ENCODE measurements at regions not wholly inside any gene's neighbourhood (a gene's known extent, or its start where the extent isn't known, plus 50 kb on each side); places are given as distances from the start of the nearest gene placed in this dataset.

GRCh38 chr9:90296539-90296938, 346.1 kb downstream of the DIRAS2 start:
- no peaks in the 10 kb centered on the region for H3K4me1 ChIP-seq (ENCODE audit: control insufficient read depth, low read depth, low read length)
- no peak overlapping the region for H3K4me3 ChIP-seq (ENCODE audit: low read length)
- H3K27ac ChIP-seq (ENCODE audit: low read length) = no peak overlapping the region
- H3K9ac ChIP-seq (ENCODE audit: low read length) = no peak overlapping the region
- H3K27me3 ChIP-seq (ENCODE audit: control insufficient read depth, insufficient read depth, low read length) = no peaks in the 10 kb centered on the region
- H3K9me3 ChIP-seq (ENCODE audit: control insufficient read depth, low read depth, low read length) = no peaks in the 10 kb centered on the region
- H3K36me3 ChIP-seq (ENCODE audit: control insufficient read depth, low read depth, low read length) = no peaks in the 10 kb centered on the region

DNA sequence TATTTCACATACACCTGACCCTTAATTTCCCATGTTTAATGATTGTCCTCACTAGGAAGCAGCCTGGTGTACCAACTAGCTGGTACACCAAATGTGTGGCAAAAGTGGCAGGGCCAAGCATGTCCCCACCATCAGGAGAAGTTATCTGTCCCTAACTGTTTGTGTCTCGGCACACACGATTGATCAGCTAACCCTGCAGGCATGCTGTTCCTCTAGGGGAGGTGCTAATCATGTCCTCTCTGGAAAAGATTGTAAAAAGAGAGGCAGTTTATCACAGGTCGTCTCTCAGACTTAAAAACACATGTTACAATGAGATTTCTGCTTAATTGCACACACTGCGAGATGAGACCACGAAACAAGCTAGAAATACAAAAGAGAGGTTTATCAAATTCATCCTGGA, 342.7 kb downstream of the DIRAS2 start:
- Histone ChIP-seq H3K27me3 (ENCODE audit: control insufficient read depth, insufficient read depth, low read length) (no peaks in the 10 kb centered on the region), H3K4me3 (ENCODE audit: low read length) (no peak overlapping the region), H3K9me3 (ENCODE audit: control insufficient read depth, low read depth, low read length) (no peaks in the 10 kb centered on the region), H3K4me1 (ENCODE audit: control insufficient read depth, low read depth, low read length) (no peaks in the 10 kb centered on the region), H3K36me3 (ENCODE audit: control insufficient read depth, low read depth, low read length) (no peaks in the 10 kb centered on the region), H3K9ac (ENCODE audit: low read length) (no peak overlapping the region), H3K27ac (ENCODE audit: low read length) (no peak overlapping the region)

DNA sequence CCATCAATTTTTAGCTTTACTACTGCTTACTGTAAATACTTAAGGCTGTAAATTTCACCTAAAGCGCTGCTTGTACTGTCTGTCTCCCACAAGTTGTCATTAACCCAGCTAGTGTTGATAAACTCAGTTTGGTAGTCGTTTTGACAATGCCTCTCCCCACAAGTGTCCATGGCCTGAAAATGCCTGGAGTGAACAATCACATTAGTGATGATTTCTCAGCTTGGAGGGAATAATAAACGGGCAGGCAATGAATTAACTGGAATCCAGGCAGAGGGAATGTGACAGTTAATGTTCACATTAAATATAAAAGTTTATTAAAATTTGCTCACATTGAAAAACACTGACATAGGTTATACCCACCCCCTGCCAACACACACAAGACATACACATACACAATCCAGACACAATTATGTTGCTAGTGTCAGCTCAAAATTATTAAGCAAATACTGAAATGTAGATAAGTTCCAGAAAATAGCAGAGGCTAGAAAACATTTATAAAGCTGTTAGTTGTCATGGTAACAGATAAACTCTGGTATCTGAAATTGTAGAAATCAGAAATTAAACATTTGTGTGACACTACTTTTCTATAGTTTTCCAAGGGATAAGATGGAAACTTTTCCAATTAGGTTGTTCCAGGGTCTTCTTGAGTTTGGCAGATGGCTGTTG, 341.9 kb downstream of the DIRAS2 start:
- H3K36me3 ChIP-seq (ENCODE audit: control insufficient read depth, low read depth, low read length) = no peaks in the 10 kb centered on the region
- no peak overlapping the region for H3K27ac ChIP-seq (ENCODE audit: low read length)
- no peak overlapping the region for H3K4me3 ChIP-seq (ENCODE audit: low read length)
- H3K27me3 ChIP-seq (ENCODE audit: control insufficient read depth, insufficient read depth, low read length) = no peaks in the 10 kb centered on the region
- no peak overlapping the region for H3K9ac ChIP-seq (ENCODE audit: low read length)
- H3K9me3 ChIP-seq (ENCODE audit: control insufficient read depth, low read depth, low read length) = no peaks in the 10 kb centered on the region
- H3K4me1 ChIP-seq (ENCODE audit: control insufficient read depth, low read depth, low read length) = no peaks in the 10 kb centered on the region

DNA sequence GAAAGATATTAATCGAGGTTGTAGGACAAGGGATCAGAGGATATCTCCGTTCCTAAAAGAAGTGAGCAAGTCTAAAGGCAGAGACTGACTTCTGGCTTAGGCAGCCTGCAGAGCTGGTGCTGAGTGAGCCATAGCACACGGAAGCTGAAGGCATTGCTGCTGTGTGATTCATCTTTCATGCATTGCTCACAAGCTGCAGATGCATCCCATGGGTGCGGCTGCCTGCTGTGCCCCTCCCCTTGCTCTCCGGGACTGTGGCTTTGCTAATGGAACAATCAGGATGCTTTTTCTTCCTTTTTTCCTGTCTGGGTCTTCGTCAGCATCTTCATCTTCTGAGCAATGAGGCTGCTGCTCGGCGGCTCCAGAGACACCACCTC, 341.4 kb downstream of the DIRAS2 start:
- H3K4me3 ChIP-seq (ENCODE audit: low read length) = no peak overlapping the region
- H3K9me3 ChIP-seq (ENCODE audit: control insufficient read depth, low read depth, low read length) = no peaks in the 10 kb centered on the region
- H3K9ac ChIP-seq (ENCODE audit: low read length) = no peak overlapping the region
- no peak overlapping the region for H3K27ac ChIP-seq (ENCODE audit: low read length)
- H3K36me3 ChIP-seq (ENCODE audit: control insufficient read depth, low read depth, low read length) = no peaks in the 10 kb centered on the region
- H3K27me3 ChIP-seq (ENCODE audit: control insufficient read depth, insufficient read depth, low read length) = no peaks in the 10 kb centered on the region
- H3K4me1 ChIP-seq (ENCODE audit: control insufficient read depth, low read depth, low read length) = no peaks in the 10 kb centered on the region

GRCh38 chr9:90303655-90304054, 339.0 kb downstream of the DIRAS2 start:
- Histone ChIP-seq H3K27ac (ENCODE audit: low read length) (no peak overlapping the region), H3K9ac (ENCODE audit: low read length) (no peak overlapping the region), H3K27me3 (ENCODE audit: control insufficient read depth, insufficient read depth, low read length) (no peaks in the 10 kb centered on the region), H3K4me1 (ENCODE audit: control insufficient read depth, low read depth, low read length) (no peaks in the 10 kb centered on the region), H3K36me3 (ENCODE audit: control insufficient read depth, low read depth, low read length) (no peaks in the 10 kb centered on the region), H3K4me3 (ENCODE audit: low read length) (no peak overlapping the region), H3K9me3 (ENCODE audit: control insufficient read depth, low read depth, low read length) (no peaks in the 10 kb centered on the region)

- no peaks in the 10 kb centered on the region for H3K36me3 ChIP-seq (ENCODE audit: control insufficient read depth, low read depth, low read length)
- H3K9ac ChIP-seq (ENCODE audit: low read length) = no peak overlapping the region
- no peaks in the 10 kb centered on the region for H3K9me3 ChIP-seq (ENCODE audit: control insufficient read depth, low read depth, low read length)
- H3K27me3 ChIP-seq (ENCODE audit: control insufficient read depth, insufficient read depth, low read length) = no peaks in the 10 kb centered on the region
- H3K27ac ChIP-seq (ENCODE audit: low read length) = no peak overlapping the region
- no peaks in the 10 kb centered on the region for H3K4me1 ChIP-seq (ENCODE audit: control insufficient read depth, low read depth, low read length)
- no peak overlapping the region for H3K4me3 ChIP-seq (ENCODE audit: low read length)
These were observed 336.5 kb downstream of the DIRAS2 start for GRCh38 chr9:90306158-90306557.

GRCh38 chr9:90307167-90307833, 335.3 kb downstream of the DIRAS2 start:
- Histone ChIP-seq H3K4me1 (ENCODE audit: control insufficient read depth, low read depth, low read length) (no peaks in the 10 kb centered on the region), H3K27me3 (ENCODE audit: control insufficient read depth, insufficient read depth, low read length) (no peaks in the 10 kb centered on the region), H3K36me3 (ENCODE audit: control insufficient read depth, low read depth, low read length) (no peaks in the 10 kb centered on the region), H3K27ac (ENCODE audit: low read length) (no peak overlapping the region), H3K9me3 (ENCODE audit: control insufficient read depth, low read depth, low read length) (no peaks in the 10 kb centered on the region), H3K4me3 (ENCODE audit: low read length) (no peak overlapping the region), H3K9ac (ENCODE audit: low read length) (no peak overlapping the region)

GRCh38 chr9:90307891-90308290, 334.7 kb downstream of the DIRAS2 start:
- no peak overlapping the region for H3K9ac ChIP-seq (ENCODE audit: low read length)
- H3K4me1 ChIP-seq (ENCODE audit: control insufficient read depth, low read depth, low read length) = no peaks in the 10 kb centered on the region
- H3K27me3 ChIP-seq (ENCODE audit: control insufficient read depth, insufficient read depth, low read length) = no peaks in the 10 kb centered on the region
- H3K9me3 ChIP-seq (ENCODE audit: control insufficient read depth, low read depth, low read length) = no peaks in the 10 kb centered on the region
- H3K27ac ChIP-seq (ENCODE audit: low read length) = no peak overlapping the region
- H3K4me3 ChIP-seq (ENCODE audit: low read length) = no peak overlapping the region
- no peaks in the 10 kb centered on the region for H3K36me3 ChIP-seq (ENCODE audit: control insufficient read depth, low read depth, low read length)

GRCh38 chr9:90308691-90309090, 333.9 kb downstream of the DIRAS2 start:
- Histone ChIP-seq H3K36me3 (ENCODE audit: control insufficient read depth, low read depth, low read length) (no peaks in the 10 kb centered on the region), H3K9ac (ENCODE audit: low read length) (no peak overlapping the region), H3K27ac (ENCODE audit: low read length) (no peak overlapping the region), H3K4me1 (ENCODE audit: control insufficient read depth, low read depth, low read length) (no peaks in the 10 kb centered on the region), H3K27me3 (ENCODE audit: control insufficient read depth, insufficient read depth, low read length) (no peaks in the 10 kb centered on the region), H3K9me3 (ENCODE audit: control insufficient read depth, low read depth, low read length) (no peaks in the 10 kb centered on the region), H3K4me3 (ENCODE audit: low read length) (no peak overlapping the region)

DNA sequence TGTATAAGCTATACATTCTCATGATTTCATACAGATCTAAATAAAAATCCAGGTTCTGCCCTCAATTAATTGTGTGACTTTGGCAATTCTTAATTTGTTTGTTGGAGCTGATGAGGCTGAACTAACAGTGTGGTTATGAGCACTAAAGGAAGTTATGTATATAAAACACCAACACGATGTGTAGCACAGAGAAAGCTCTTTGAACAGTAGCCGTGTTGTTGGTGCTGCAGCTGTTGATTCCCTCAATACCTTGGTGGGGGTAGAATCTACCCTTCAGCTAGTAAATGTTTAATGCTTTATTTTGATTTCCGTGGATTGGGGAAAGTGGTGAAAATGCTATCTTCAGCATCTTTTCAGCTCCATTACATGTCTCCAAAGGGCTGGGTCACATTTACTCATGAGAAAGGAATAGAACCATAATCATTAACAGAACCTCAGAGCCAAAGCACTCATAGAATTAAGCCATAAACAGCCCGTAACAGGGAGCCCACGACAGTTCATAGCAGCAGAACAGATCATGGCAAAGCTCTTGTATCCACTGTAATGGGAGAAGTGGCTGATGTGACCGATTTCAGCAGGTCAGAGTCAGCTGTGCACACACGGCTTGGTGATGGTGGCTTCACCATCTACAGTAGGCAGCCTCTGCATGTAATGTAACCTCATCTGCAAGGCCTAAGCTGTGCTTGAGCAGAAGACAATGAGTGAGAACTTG, 332.7 kb downstream of the DIRAS2 start:
- Histone ChIP-seq H3K4me1 (ENCODE audit: control insufficient read depth, low read depth, low read length) (no peaks in the 10 kb centered on the region), H3K36me3 (ENCODE audit: control insufficient read depth, low read depth, low read length) (no peaks in the 10 kb centered on the region), H3K4me3 (ENCODE audit: low read length) (no peak overlapping the region), H3K9me3 (ENCODE audit: control insufficient read depth, low read depth, low read length) (no peaks in the 10 kb centered on the region), H3K27ac (ENCODE audit: low read length) (no peak overlapping the region), H3K9ac (ENCODE audit: low read length) (no peak overlapping the region), H3K27me3 (ENCODE audit: control insufficient read depth, insufficient read depth, low read length) (no peaks in the 10 kb centered on the region)

- no peaks in the 10 kb centered on the region for H3K9me3 ChIP-seq (ENCODE audit: control insufficient read depth, low read depth, low read length)
- no peak overlapping the region for H3K4me3 ChIP-seq (ENCODE audit: low read length)
- H3K27me3 ChIP-seq (ENCODE audit: control insufficient read depth, insufficient read depth, low read length) = no peaks in the 10 kb centered on the region
- no peaks in the 10 kb centered on the region for H3K36me3 ChIP-seq (ENCODE audit: control insufficient read depth, low read depth, low read length)
- no peaks in the 10 kb centered on the region for H3K4me1 ChIP-seq (ENCODE audit: control insufficient read depth, low read depth, low read length)
- H3K9ac ChIP-seq (ENCODE audit: low read length) = no peak overlapping the region
- H3K27ac ChIP-seq (ENCODE audit: low read length) = no peak overlapping the region
These were observed 332.1 kb downstream of the DIRAS2 start for GRCh38 chr9:90310521-90310876.

DNA sequence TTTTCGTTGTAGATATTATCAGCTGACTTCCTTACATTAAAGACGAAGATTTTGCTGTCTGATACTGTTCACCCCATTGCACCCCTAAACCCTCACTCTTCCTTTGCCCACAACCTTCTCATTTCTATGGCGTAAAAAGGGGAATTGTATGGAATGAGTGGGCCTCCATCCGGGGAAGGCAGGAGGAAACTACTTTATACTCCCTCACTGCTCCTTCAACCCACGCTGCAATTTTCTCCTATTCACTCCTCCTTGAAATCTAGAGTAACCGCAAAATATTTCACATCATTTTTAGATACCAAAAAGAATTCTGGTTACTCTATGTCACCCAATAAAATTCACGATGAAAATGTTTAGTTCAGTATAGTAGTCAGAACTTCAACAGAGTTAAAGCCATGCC, 330.8 kb downstream of the DIRAS2 start:
- Histone ChIP-seq H3K9ac (ENCODE audit: low read length) (no peak overlapping the region), H3K27ac (ENCODE audit: low read length) (no peak overlapping the region), H3K4me3 (ENCODE audit: low read length) (no peak overlapping the region), H3K9me3 (ENCODE audit: control insufficient read depth, low read depth, low read length) (no peaks in the 10 kb centered on the region), H3K4me1 (ENCODE audit: control insufficient read depth, low read depth, low read length) (no peaks in the 10 kb centered on the region), H3K36me3 (ENCODE audit: control insufficient read depth, low read depth, low read length) (no peaks in the 10 kb centered on the region), H3K27me3 (ENCODE audit: control insufficient read depth, insufficient read depth, low read length) (no peaks in the 10 kb centered on the region)
